ENCODE measurements at regions not wholly inside any gene's neighbourhood (a gene's known extent, or its start where the extent isn't known, plus 50 kb on each side); places are given as distances from the start of the nearest gene placed in this dataset.
"Not testable (repeated sequence)": the region's sequence is repeated elsewhere in the genome, so short reads cannot be mapped to it uniquely, and the experiment has no call there.

DNA sequence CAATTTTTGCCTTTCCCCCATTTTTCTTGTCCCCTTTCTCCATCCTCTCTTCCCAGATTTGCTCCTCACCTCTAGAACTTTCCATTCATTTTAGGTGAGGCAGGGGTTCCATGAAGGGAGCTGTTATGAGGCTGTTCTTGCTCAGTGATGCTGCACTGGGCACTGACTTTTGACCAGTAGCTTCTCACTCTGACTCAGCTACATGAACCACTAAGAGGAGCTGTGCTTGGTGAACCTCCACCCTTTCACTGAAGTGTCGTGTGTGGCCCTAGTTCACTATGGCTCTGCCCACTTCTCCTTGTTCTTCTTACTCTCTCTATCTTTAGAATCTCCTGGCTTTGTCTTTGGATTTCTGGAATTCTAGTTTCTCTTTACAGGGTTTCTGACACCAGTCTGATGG lies 73.4 kb upstream of the ADRA1D start:
- Histone ChIP-seq H3K4me1 (ENCODE audit: low read depth) (no peaks in the 10 kb centered on the region), H3K27ac (no peak overlapping the region), H3K9me3 (ENCODE audit: low read depth) (no peaks in the 10 kb centered on the region), H3K4me3 (no peak overlapping the region), H3K36me3 (no peaks in the 10 kb centered on the region), H3K27me3 (no peaks in the 10 kb centered on the region)
- TF ChIP-seq, protein P1, sequence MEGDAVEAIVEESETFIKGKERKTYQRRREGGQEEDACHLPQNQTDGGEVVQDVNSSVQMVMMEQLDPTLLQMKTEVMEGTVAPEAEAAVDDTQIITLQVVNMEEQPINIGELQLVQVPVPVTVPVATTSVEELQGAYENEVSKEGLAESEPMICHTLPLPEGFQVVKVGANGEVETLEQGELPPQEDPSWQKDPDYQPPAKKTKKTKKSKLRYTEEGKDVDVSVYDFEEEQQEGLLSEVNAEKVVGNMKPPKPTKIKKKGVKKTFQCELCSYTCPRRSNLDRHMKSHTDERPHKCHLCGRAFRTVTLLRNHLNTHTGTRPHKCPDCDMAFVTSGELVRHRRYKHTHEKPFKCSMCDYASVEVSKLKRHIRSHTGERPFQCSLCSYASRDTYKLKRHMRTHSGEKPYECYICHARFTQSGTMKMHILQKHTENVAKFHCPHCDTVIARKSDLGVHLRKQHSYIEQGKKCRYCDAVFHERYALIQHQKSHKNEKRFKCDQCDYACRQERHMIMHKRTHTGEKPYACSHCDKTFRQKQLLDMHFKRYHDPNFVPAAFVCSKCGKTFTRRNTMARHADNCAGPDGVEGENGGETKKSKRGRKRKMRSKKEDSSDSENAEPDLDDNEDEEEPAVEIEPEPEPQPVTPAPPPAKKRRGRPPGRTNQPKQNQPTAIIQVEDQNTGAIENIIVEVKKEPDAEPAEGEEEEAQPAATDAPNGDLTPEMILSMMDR (IDR thresholded peaks at IDR 0.05; ENCODE audit: low read depth, low read length), result no peak
- DNase-seq (ENCODE audit: low read depth in 1 of 2, low spot score in 1 of 2), result no peak

DNA sequence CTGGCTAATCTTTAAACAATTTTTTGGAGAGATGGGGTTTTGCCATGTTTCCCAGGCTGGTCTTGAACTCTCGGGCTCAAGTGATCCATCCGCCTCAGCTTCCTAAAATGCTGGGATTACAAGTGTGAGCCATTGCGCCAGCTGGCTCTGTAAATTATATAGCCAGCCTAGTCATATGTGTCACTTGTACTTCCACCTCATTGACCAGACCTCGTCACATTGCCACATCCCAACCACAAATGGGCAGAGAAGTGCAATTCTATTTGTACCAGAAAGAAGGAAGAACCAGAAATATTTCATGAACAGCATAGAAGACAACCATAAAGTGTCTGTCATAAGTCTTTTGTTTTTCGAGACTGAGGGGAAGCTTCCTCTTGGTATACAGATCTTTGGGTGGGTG lies 71.2 kb upstream of the ADRA1D start:
- Histone ChIP-seq H3K4me1 (ENCODE audit: low read depth) (no peaks in the 10 kb centered on the region), H3K4me3 (no peak overlapping the region), H3K36me3 (no peaks in the 10 kb centered on the region), H3K27ac (no peak overlapping the region), H3K9me3 (ENCODE audit: low read depth) (no peaks in the 10 kb centered on the region), H3K27me3 (no peaks in the 10 kb centered on the region)
- TF ChIP-seq, protein P1 (IDR thresholded peaks at IDR 0.05; ENCODE audit: low read depth, low read length), result no peak
- no peak for DNase-seq (ENCODE audit: low read depth in 1 of 2, low spot score in 1 of 2)

DNA sequence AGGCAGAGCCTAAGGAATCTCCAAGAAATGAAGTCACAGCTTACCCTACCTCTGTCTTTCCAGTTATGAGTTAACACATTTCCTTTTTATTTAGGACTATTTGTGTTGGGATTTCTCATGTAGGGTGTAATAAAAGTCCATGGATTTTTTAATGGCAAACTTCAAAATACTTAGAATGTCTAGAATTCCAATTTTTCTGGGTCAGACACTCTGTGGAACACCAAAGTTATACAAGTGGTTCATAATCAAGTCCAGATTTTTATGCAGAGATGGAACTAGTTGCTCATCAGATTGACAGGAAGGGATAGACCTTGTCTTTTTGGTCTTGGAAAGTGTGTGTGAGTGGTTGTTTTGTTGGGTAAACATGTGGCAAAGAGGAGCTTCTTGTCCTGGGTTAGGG lies 69.8 kb upstream of the ADRA1D start:
- H3K27ac ChIP-seq, result no peak overlapping the region

DNA sequence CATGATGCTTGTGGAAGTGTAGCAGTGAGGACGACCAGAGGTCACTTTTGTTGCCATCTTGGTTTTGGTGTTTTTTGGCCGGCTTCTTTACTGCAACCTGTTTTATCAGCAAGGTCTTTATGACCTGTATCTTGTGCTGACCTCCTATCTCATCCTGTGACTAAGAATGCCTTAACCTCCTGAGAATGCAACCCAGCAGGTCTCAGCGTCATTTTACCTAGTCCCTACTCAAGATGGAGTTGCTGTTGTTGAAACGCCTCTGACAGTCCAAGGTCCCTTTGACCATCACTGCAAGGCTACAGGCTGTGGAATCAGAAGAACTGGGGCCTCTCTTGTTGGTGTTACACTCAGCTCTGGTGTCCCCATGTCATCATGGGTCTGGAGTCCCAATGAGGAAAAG lies 61.5 kb upstream of the ADRA1D start:
- H3K36me3 ChIP-seq; H3K27me3 ChIP-seq; H3K4me1 ChIP-seq (ENCODE audit: low read depth); H3K27ac ChIP-seq; H3K4me3 ChIP-seq; DNase-seq (ENCODE audit: low read depth in 1 of 2, low spot score in 1 of 2); H3K9me3 ChIP-seq (ENCODE audit: low read depth): not testable (repeated sequence)

More for the DNA sequence above, 69.8 kb upstream of the ADRA1D start:
- Histone ChIP-seq H3K9me3 (ENCODE audit: low read depth) (no peaks in the 10 kb centered on the region), H3K36me3 (no peaks in the 10 kb centered on the region), H3K27me3 (no peaks in the 10 kb centered on the region), H3K4me1 (ENCODE audit: low read depth) (no peaks in the 10 kb centered on the region), H3K4me3 (no peak overlapping the region)
- TF ChIP-seq, protein P1 (IDR thresholded peaks at IDR 0.05; ENCODE audit: low read depth, low read length), result no peak
- DNase-seq (ENCODE audit: low read depth in 1 of 2, low spot score in 1 of 2), result no peak

DNA sequence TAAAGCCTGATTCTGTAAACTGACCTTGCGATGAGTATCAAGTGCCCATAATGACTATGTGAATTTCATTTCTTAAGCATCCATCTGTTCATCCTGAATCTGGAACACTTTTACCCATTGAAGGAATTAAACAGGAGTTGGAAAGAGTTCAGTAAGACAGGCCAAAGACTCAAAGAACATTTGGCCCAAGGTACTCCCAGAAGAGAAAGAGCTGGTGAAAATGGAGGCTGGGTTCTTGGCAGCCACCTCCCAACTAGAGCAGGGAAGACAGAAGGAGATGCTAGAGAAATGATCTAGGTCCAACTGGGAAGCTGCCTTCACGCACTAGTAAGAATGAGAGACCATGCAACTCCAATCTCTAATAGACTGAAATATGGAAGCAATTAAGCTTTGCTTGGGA lies 57.1 kb upstream of the ADRA1D start:
- Histone ChIP-seq H3K36me3 (no peaks in the 10 kb centered on the region), H3K4me3 (no peak overlapping the region), H3K9me3 (ENCODE audit: low read depth) (no peaks in the 10 kb centered on the region), H3K27ac (no peak overlapping the region), H3K4me1 (ENCODE audit: low read depth) (no peaks in the 10 kb centered on the region), H3K27me3 (no peaks in the 10 kb centered on the region)
- DNase-seq (ENCODE audit: low read depth in 1 of 2, low spot score in 1 of 2), result no peak
- TF ChIP-seq, protein P1 (IDR thresholded peaks at IDR 0.05; ENCODE audit: low read depth, low read length), result no peak

DNA sequence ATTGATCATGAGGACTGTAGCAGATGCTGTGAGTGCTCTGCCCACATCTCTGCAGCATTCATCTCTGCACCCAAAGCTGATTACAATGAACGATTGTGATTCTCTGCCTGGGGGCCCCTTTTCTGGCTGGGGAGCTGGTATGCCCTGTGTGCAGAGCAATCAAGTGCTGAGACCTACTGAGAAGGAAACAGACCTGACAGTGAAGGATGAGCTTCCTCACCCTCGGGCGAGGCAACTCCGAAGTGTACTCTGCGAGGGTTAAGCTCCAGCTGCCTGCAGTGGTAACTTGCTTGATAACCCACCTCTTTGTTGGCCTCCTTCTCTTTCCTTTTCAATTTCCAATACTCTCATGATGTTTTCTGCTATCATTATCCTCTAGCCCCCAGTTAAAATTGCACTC lies 56.0 kb upstream of the ADRA1D start:
- Histone ChIP-seq H3K27me3 (no peaks in the 10 kb centered on the region), H3K4me3 (no peak overlapping the region)
- TF ChIP-seq, protein P1 (IDR thresholded peaks at IDR 0.05; ENCODE audit: low read depth, low read length), result no peak

More for the DNA sequence above, 56.0 kb upstream of the ADRA1D start:
- H3K4me1 ChIP-seq (ENCODE audit: low read depth), result no peaks in the 10 kb centered on the region
- no peak for DNase-seq (ENCODE audit: low read depth in 1 of 2, low spot score in 1 of 2)
- no peaks in the 10 kb centered on the region for H3K9me3 ChIP-seq (ENCODE audit: low read depth)
- H3K27ac ChIP-seq, result no peak overlapping the region
- no peaks in the 10 kb centered on the region for H3K36me3 ChIP-seq
